ENCODE measurements at regions not wholly inside any gene's neighbourhood (a gene's known extent, or its start where the extent isn't known, plus 50 kb on each side); places are given as distances from the start of the nearest gene placed in this dataset.

DNA sequence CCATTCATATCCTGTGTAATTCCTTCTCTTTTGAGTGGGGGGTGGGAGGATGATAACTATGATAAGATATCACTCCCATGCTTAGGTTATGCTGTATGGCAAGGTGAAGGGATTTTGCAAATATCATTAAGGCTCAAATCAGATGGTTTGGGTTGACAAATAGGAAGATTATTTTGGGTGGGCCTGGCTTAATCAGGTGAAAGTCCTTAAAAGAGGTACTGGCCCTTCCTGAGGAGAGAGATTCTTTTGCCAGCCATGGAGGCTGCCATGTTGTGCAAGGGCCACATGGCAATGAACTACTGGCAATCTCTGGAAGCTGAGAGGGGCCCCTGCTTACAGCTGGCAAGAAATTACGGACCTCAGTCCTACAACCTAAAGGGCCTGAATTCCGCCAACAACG lies 174.6 kb upstream of the FOXD3 start:
- no peaks in the 10 kb centered on the region for H3K36me3 ChIP-seq
- H3K27me3 ChIP-seq = no peaks in the 10 kb centered on the region
- H3K4me3 ChIP-seq = no peak overlapping the region
- H3K4me1 ChIP-seq = no peaks in the 10 kb centered on the region
- TF ChIP-seq CTCF (IDR thresholded peaks at IDR 0.05) = no peak
- no peak for TF ChIP-seq POLR2A (IDR thresholded peaks at IDR 0.05)
- no peak overlapping the region for H3K27ac ChIP-seq
- no peaks in the 10 kb centered on the region for H3K9me3 ChIP-seq
- no peak for DNase-seq

DNA sequence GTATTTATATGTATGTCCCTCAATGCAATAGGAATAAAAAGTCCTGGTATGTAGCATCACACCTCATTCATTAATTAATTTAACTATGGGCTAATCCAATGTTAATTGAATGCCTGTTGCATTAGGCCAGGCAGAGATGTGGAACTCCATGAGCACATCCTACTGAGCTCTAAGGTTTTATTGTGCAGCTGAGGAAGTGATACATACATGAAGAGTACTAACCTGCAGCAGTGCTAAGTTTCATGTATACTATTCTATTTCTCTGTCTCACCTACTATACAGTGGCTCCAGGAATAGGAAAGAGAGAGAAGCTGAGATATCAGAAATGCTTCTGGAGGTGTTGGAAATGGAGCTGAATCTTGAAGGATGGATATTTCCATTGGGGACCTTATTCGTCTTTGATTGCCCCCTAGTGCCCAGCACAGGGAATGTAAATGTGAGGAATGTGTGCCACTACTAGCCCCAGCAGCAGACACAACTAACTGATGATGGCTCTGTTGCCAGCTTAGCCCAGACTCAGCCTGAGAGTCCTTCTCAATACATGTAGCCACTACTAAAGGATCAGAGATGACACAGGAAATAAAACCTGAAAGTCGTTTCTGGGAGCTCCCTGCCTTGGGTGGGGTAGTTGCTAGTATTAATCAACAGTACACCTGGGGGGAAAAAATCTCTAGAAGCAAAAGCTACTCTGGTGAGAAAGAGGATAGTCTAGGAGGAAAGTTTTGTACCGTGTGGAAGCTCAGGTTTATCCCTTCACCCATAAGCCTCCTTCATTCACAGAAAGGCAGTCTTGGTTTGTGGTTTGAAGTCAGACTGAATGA lies 173.3 kb upstream of the FOXD3 start:
- Histone ChIP-seq H3K9me3 (no peaks in the 10 kb centered on the region), H3K27me3 (no peaks in the 10 kb centered on the region), H3K36me3 (no peaks in the 10 kb centered on the region), H3K4me3 (no peak overlapping the region), H3K27ac (no peak overlapping the region), H3K4me1 (no peaks in the 10 kb centered on the region)
- DNase-seq = peak in 1 of 3 donors; percentile 73
- peak in 4 of 6 experiments; percentile 25 to 76 (median 68) for TF ChIP-seq CTCF (IDR thresholded peaks at IDR 0.05)
- TF ChIP-seq POLR2A (IDR thresholded peaks at IDR 0.05) = no peak

- no peak for DNase-seq
- TF ChIP-seq POLR2A (IDR thresholded peaks at IDR 0.05) = no peak
- no peak for TF ChIP-seq CTCF (IDR thresholded peaks at IDR 0.05)
- no peak overlapping the region for H3K27ac ChIP-seq
These were observed 169.8 kb upstream of the FOXD3 start for GRCh38 chr1:63152572-63152971.

GRCh38 chr1:63155437-63155836 lies 166.9 kb upstream of the FOXD3 start:
- Histone ChIP-seq H3K4me1 (no peaks in the 10 kb centered on the region), H3K27ac (no peak overlapping the region), H3K36me3 (no peaks in the 10 kb centered on the region), H3K27me3 (no peaks in the 10 kb centered on the region), H3K9me3 (no peaks in the 10 kb centered on the region), H3K4me3 (no peak overlapping the region)
- DNase-seq = no peak
- TF ChIP-seq CTCF (IDR thresholded peaks at IDR 0.05) (no peak), POLR2A (IDR thresholded peaks at IDR 0.05) (no peak)

More at GRCh38 chr1:63152572-63152971, 169.8 kb upstream of the FOXD3 start:
- H3K36me3 ChIP-seq = no peaks in the 10 kb centered on the region
- H3K4me3 ChIP-seq = no peak overlapping the region
- H3K27me3 ChIP-seq = no peaks in the 10 kb centered on the region
- H3K9me3 ChIP-seq = no peaks in the 10 kb centered on the region
- no peaks in the 10 kb centered on the region for H3K4me1 ChIP-seq

GRCh38 chr1:63157085-63157484 lies 165.3 kb upstream of the FOXD3 start:
- Histone ChIP-seq H3K4me3 (no peak overlapping the region), H3K36me3 (no peaks in the 10 kb centered on the region), H3K27me3 (no peaks in the 10 kb centered on the region), H3K9me3 (no peaks in the 10 kb centered on the region), H3K4me1 (no peaks in the 10 kb centered on the region), H3K27ac (no peak overlapping the region)
- TF ChIP-seq CTCF (IDR thresholded peaks at IDR 0.05) (no peak), POLR2A (IDR thresholded peaks at IDR 0.05) (no peak)
- DNase-seq = no peak
